Amniotic epithelial cell (primary cell): ENCODE measurements at regions not wholly inside any gene's neighbourhood (a gene's known extent, or its start where the extent isn't known, plus 50 kb on each side); places are given as distances from the start of the nearest gene placed in this dataset.
A peak's percentile ranks its signal among the peaks of the same experiment; 100 is the strongest.

ENCODE experiments used
- DNase-seq: peaks from one replicate; pipeline ENCODE4 v3.0.0-alpha.2; 2010; ENCODE audit warnings: low read depth

DNA sequence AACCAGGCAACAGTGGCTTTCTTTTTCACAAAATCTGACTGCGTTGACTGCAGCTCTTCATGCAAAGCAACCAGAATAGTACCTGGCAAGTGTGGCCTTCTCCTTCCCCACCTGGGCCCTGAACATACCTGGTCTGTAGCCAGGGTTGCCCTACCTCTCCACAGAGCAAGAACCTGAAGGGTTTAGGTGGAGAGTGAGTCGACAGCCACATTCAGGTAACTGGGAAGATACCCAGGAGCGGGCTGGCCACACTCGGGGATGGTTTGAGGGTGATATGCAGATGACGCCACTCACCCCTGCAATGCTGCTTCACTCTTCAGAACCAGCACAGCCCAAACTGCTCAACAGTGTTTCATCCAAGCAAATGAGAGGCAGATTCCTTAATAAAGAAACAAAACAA lies 117.3 kb downstream of the TTC32 start:
- DNase-seq: no peak

DNA sequence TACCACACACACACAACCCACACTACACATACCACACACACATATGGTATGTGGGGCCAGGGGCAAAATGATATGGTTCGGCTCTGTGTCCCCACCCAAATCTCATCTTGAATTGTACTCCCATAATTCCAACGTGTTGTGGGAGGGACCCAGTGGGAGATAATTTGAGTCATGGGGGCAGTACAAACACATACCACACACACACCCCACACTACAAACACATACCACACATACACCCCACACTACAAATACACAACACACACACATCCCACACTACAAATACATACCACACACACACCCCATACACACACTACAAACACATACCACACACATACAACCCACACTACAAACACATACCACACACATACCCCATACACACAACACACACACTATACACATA lies 117.8 kb downstream of the TTC32 start:
- DNase-seq: no peak

DNA sequence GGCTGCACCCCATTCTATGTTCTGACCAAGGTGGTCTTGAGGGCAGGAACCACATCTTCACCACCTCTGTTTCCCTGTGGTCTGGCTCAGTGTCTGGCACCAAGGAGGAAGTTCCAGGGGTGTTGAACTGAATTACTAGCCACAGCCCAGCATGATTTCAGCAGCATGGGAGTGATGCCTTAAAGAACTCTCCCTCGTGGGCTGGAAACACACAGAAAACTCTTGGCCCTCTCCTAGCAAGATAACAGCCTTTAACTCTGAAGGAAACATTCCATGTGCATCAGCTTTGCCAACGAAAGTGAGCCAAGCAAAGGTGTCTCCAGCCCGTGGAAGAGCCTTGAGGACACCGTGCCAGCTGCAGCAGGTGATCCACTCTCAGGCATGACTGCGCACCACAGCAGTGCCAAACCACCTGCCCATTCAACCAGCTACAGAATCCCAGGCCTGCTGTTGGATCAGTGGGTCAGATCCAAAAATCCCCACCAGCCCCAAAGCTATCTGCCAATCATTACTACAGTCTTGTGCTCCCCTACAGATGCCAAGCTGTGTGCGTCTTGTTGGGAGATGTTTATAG lies 124.8 kb downstream of the TTC32 start:
- DNase-seq: no peak

GRCh38 chr2:19775838-19776237 lies 125.9 kb downstream of the TTC32 start:
- peak; percentile 42 for DNase-seq

GRCh38 chr2:19775315-19775714 lies 126.5 kb downstream of the TTC32 start:
- no peak for DNase-seq

GRCh38 chr2:19774805-19775176 lies 127.0 kb downstream of the TTC32 start:
- DNase-seq: no peak

- no peak for DNase-seq
Measured at GRCh38 chr2:19772981-19773380, 128.8 kb downstream of the TTC32 start.

DNA sequence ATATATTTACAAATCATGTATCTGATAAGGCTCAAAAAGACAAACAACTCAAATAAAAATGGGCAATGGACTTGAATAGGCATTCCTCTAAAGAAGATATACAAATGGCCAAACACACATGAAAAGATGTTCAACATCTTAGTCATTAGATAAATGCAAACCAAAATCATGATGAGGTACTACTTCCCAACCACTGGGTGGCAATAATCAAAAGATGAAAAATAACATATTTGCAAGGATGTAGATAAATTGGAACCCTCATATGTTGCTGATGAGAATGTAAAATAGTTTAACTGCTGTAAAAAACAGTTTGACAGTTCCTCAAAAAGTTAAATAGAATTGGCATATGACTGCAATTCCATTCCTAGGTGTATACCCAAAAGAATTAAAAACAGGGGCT lies 132.3 kb downstream of the TTC32 start:
- DNase-seq: peak; percentile 39

- peak; percentile 50 for DNase-seq
Measured at GRCh38 chr2:19767899-19768298, 133.9 kb downstream of the TTC32 start.

DNA sequence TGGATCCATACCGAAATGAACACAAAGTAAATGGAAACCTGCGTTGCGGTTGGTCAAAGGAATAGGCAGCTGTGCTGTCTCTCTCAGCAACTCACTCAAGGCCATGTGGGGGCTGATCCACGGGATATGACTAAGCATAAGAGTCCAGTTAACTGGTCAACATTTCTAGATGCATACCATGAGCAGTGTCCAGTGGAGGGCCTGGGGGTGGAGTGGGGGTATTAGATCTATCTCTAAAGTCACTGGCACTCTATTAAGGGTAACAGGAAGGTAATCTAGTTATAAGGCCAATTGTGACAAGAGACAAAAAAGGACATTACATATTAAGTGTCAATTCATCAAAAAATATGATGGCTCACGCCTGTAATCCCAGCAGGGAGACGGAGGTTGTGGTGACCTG lies 136.8 kb downstream of the TTC32 start:
- DNase-seq: peak; percentile 63

DNA sequence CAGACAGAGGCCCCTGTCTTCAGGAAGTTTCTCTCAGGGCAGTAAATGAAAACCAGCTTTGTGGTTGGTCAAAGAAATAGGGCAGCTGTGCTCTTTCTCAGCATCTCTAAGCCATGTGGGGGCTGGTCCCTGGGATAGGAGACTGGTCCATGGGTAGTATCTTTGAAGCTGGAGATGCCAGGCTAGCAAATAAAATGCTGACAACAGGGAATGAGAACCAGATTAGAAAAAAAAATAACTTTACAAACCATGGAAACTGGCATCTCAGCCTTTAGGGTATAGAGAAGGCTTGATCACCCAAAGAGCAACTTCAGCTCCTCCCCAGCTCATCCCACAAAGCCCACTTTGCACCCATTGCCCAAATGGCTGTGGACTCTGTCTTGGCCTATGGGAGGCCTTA lies 138.1 kb downstream of the TTC32 start:
- no peak for DNase-seq

- DNase-seq: no peak
Measured at GRCh38 chr2:19762959-19763605, 138.7 kb downstream of the TTC32 start.

DNA sequence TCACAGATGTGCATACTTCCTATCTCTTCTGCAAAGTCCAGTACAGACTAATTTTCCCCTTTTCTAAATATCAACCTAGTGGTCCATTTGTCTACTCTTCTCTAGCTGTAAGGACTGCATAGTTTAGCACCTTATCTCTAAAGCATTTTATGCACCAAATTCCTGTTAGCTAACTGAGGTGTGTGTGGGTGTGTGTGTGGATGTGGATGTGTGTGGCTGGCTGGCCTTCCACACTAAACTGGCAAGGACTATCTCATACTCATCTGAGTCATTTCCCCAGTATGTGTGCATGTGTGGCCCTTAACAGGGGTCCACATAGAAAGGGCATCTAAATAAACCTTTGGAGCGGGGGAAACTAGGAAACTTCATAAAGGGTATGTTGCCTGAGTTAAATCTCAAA lies 139.6 kb downstream of the TTC32 start:
- DNase-seq: peak; percentile 71

- DNase-seq: no peak
Measured at GRCh38 chr2:19759880-19760279, 141.9 kb downstream of the TTC32 start.

GRCh38 chr2:19758658-19759057 lies 143.1 kb downstream of the TTC32 start:
- DNase-seq: no peak

- no peak for DNase-seq
Measured at GRCh38 chr2:19757586-19757985, 144.2 kb downstream of the TTC32 start.

GRCh38 chr2:19754907-19755306 lies 146.9 kb downstream of the TTC32 start:
- no peak for DNase-seq

- no peak for DNase-seq
Measured at GRCh38 chr2:19753818-19754217, 148.0 kb downstream of the TTC32 start.

- DNase-seq: no peak
Measured at GRCh38 chr2:19753314-19753713, 148.5 kb downstream of the TTC32 start.

- DNase-seq: no peak
Measured at GRCh38 chr2:19752500-19752899, 149.3 kb downstream of the TTC32 start.

DNA sequence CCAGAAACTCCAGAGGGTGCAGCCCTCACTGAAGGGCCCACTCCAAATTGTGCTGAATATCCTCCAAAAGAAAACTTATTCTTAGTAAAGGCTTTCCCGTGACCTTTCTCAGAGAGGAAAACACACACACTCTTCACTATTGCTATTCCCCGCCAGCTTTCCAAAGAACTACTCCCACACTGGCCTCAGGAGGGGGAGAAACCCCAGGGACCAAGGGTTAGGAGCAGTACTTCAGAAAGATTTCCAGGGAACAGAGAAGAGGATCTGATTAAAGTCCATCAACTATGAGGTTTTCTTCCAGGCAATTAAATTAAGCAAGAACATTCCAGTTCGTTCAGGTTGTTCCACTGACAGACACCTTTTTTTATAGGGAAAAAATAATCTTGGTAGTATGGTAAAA lies 150.2 kb downstream of the TTC32 start:
- DNase-seq: no peak

DNA sequence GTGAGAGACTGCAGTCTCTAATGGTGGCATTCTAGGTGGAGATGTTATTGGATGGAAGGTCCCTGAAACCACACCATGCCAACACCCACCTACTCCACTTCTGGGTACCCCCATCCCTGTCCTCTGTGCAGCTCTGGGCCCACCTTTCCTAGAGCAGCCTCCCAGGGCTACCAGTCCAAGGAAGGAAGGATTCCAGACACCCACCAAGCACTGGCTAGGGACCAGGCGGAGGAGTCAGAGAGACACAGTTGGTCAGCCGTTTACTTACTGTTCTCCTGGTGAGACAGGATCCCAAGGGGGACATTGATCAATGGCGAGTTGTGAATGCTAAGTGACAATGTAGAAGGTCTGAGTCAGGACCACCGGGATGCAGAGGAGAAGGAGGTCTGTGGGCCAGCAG lies 151.6 kb downstream of the TTC32 start:
- no peak for DNase-seq

- no peak for DNase-seq
Measured at GRCh38 chr2:19749507-19749836, 152.3 kb downstream of the TTC32 start.

DNA sequence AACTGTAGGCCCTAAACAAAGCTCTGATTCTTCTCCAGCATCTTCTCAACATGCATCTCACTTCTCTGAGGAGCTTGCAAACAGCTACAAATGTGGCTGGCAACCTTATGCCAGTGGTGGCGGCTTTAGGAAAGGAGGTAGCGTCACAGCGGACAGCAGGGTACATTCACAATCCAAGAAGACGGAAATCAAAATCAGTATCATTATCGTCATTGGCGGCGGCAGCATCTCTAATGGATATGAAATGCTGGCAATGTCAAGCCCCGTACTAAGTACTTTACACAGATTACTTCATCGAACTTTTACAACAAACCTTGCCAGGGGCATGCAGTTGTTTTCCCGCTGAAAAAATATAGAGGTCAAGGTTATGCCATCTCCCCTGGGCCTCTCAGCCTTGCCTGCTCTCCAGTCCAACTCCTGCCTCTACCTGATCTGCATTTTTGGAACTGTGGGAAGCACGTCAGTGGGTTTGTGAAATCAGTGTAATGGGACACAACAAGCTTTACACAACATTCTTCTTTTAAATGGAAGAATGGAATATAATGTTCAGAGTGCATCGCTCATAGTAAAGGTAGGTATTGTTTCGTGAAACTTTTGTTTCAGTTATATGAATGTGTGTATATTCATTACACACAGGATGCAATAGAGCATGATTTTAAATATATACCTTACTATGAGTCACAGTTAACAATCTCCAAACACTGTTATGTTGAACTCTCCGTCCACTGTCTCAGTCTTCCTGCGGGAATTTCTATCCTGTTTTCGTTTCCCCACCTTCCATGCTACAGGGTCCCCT lies 152.9 kb downstream of the TTC32 start:
- no peak for DNase-seq
